Hematopoietic multipotent progenitor cell treated with erythropoietin and hydrocortisone succinate and interleukin-3 and kit ligand, for 15 days (in vitro differentiated cells): ENCODE measurements at regions not wholly inside any gene's neighbourhood (a gene's known extent, or its start where the extent isn't known, plus 50 kb on each side); places are given as distances from the start of the nearest gene placed in this dataset.
"Not testable (repeated sequence)": the region's sequence is repeated elsewhere in the genome, so short reads cannot be mapped to it uniquely, and the experiment has no call there.

Experiments
- DNase-seq: peaks from one replicate; pipeline ENCODE4 v3.0.0-alpha.2; 2015; ENCODE audit warnings: low spot score

DNA sequence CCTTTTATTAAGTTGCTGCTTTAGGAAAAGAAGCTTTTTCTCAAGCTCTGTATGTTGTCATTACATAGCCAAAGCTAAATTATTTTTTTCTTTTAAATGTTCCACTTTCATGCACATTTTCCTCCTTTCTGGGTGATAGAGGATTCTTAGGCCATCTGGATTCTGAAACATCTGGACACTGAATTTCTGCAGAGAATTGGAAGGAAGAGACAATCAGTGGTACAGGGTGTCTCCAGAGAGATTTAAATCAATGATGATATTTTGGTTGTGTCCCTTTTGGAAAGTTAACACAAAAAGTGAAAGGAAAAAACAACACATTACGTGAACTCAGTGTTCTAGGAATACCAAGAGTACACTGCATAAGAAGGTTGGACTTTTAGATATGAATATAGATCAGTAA is 211.4 kb upstream of the PKN2 start:
- DNase-seq: no peak

- no peak for DNase-seq
These were observed 209.3 kb upstream of the PKN2 start for GRCh38 chr1:88474555-88475304.

- no peak for DNase-seq
These were observed 199.2 kb upstream of the PKN2 start for GRCh38 chr1:88484881-88485280.

DNA sequence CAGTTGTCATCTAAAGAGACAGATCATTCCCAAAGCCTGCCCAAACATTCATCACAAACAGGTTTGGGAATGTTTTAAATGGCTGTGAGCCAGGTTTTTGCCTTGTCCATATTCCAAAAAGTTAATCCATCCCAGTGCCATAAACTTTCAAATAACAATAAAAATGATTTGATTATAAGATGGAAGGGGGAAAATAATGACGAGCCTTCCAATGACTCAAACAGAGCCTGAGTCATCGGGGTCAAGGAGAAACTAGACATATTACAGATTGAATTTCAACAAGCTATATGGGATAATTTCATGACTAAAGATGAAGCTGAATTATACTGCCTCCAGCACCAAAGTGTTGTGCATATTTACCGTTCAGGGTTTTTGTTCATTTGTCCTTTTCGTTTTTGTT is 195.8 kb upstream of the PKN2 start:
- no peak for DNase-seq

- no peak for DNase-seq
These were observed 193.4 kb upstream of the PKN2 start for GRCh38 chr1:88490676-88491075.

- DNase-seq: no peak
These were observed 184.4 kb upstream of the PKN2 start for GRCh38 chr1:88499671-88500070.

DNA sequence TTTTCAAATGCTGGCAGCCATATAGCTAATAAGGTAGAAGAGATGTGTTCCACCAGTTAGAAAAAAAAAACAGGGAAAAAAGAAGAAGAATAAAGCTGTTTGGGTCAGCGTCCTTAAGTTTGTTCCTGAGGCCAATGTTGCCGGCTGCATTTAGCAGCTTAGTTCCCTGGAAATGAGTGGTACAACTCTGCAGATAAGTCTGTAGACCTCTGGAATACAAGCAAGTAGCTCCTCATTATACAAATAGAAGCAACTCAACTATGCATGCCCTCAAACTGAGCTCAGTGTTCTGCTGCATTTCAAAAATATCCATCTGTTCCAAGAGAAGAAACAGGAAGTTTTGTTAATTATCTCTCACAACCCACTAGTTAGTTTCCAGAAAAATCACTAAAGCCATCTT is 181.2 kb upstream of the PKN2 start:
- DNase-seq: no peak

GRCh38 chr1:88503646-88504045 is 180.4 kb upstream of the PKN2 start:
- DNase-seq: no peak

- no peak for DNase-seq
These were observed 179.5 kb upstream of the PKN2 start for GRCh38 chr1:88504601-88505000.

GRCh38 chr1:88509379-88509778 is 174.7 kb upstream of the PKN2 start:
- DNase-seq: no peak

- no peak for DNase-seq
These were observed 169.5 kb upstream of the PKN2 start for GRCh38 chr1:88514544-88515060.

- not testable (repeated sequence) for DNase-seq
These were observed 166.6 kb upstream of the PKN2 start for GRCh38 chr1:88517499-88517898.

- DNase-seq: no peak
These were observed 164.9 kb upstream of the PKN2 start for GRCh38 chr1:88519156-88519555.

DNA sequence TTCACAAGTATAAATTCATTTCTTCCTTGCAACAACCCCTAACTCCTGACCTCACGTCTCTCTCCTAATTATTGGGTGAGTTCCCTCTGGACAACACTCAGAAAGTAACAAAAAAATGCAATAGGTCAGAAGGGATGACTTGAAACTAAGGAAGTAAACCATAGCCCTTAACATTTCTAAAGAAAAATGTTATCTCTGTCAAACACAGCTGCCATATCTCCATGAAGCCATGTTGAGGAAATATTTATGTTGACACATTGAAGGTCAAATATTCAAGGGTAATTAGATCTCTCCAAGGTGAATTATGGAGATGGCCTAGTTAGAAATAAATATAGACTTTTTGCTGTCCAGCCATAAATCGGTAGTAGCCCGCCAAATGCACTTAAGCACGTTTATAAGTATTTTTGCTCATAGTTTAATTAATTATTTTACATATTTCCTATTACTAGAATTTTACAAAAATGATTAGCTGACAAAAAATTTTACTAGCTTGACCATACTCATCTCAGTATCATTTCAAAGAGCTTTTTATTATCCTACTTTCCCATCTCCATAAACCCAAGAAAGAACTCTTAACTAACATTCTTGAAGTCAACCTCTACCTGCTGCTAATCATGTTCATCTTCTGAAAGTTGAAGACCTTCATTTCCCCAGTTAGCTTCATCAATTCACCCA is 160.1 kb upstream of the PKN2 start:
- DNase-seq: no peak

GRCh38 chr1:88526456-88526855 is 157.6 kb upstream of the PKN2 start:
- DNase-seq: no peak

DNA sequence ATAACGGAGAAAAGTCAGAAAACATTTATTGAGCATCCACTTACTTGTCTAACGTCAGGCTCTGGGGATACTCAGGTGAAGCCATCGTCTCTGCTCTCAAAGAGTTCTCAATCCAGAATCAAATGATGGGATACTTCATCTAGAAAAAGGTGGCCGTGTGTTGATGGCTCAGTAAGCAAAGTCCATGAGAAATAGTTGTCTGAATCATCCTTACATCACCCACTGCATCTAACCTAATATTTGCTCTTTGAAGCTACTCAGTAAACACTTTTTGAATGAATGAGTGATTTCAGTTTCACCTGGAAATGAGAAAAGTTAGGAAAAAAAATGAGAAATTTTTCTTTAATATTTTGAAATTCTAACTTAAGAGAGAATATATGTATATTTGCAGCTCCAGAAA is 155.3 kb upstream of the PKN2 start:
- DNase-seq: no peak

DNA sequence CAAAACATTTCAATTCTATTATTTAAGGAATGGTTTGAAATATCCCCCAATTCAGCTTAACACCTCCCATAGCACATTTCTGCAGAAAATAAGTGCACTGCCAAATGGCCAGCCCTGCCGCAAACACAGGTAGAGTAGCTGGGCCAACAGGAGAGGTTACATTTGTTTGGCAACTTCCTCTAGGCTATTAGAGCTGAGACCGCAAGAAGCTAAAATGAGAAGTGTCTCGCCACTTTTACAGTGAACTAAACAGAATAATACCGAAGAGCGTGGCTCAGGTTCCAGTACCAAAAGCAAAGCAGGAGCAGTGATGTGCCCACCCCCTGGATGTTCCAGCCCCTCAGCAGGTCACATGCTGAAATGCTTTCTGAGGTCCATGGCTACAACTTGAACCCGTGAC is 154.5 kb upstream of the PKN2 start:
- DNase-seq: no peak

GRCh38 chr1:88530246-88530645 is 153.8 kb upstream of the PKN2 start:
- DNase-seq: no peak

- no peak for DNase-seq
These were observed 146.3 kb upstream of the PKN2 start for GRCh38 chr1:88537787-88538186.

DNA sequence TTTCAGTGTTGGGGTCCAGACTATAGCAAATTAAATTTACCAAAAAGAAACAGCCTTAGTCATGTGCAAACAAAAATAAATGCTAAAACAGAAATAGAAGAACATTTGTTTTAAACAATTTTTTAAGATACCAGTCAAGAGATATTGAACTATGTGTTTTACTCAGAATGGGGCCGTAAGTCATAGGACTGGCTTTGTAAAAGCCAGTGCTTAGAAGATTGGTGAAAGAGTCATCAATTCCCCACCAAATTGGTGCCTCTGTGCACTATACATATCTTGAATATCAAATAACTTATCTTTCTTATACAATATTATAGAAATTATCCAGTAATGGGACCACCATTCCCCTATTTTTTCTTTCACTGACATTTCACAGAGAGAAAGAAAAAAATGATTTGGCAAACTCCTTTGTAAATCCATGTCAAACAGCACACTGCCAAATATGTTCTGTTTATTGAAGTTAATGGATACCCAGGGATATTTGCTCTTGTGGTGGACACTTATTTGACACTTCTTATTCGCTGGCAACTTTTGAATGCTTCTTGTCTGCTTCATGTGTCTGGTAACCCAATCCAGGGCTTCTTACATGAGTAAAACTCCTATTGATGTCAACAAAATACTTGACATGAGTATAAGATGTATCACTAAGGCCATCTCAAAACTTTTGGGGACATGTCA is 145.7 kb upstream of the PKN2 start:
- no peak for DNase-seq

- no peak for DNase-seq
These were observed 143.8 kb upstream of the PKN2 start for GRCh38 chr1:88540255-88540654.

- no peak for DNase-seq
These were observed 142.5 kb upstream of the PKN2 start for GRCh38 chr1:88541596-88541995.

- DNase-seq: no peak
These were observed 139.9 kb upstream of the PKN2 start for GRCh38 chr1:88544195-88544594.
